Vagina (tissue), 2 donors: ENCODE measurements at regions not wholly inside any gene's neighbourhood (a gene's known extent, or its start where the extent isn't known, plus 50 kb on each side); places are given as distances from the start of the nearest gene placed in this dataset.

Experiments
- DNase-seq, 2 donors: peaks; one replicate each; pipeline ENCODE4 v3.0.0-alpha.2; 2017; ENCODE audit errors: extremely low spot score in 2 of 2
- H3K27ac ChIP-seq: fragments of 200-600 bp; sonication (generic); one replicate; pipeline ENCODE4 v1.5.1; 2019
- H3K27me3 ChIP-seq: fragments of 200-600 bp; sonication (generic); one replicate; pipeline ENCODE4 v1.5.1; 2019
- H3K36me3 ChIP-seq, 2 donors: fragments of 200-600 bp; sonication (generic); one replicate each; pipeline ENCODE4 v1.5.1; 2017 to 2019
- H3K4me1 ChIP-seq: fragments of 200-600 bp; sonication (generic); one replicate; pipeline ENCODE4 v1.5.1; 2019
- H3K4me3 ChIP-seq, 2 donors: fragments of 200-600 bp; sonication (generic); 1 replicate in 1 of 2; 2 replicates in 1 of 2; pipeline ENCODE4 v1.5.1; 2016 to 2019
- H3K9me3 ChIP-seq: fragments of 200-600 bp; sonication (generic); one replicate; pipeline ENCODE4 v1.5.1; 2019
- POLR2A ChIP-seq, 2 donors: fragments of 450-650 bp; IDR thresholded peaks; one replicate each; pipeline ENCODE4 v1.6.1; 2017; ENCODE audit warnings: antibody characterized with exemption in 2 of 2, mild to moderate bottlenecking in 2 of 2, moderate library complexity in 2 of 2
- POLR2AphosphoS5 ChIP-seq, 2 donors: sonication (generic); formaldehyde crosslinking; IDR thresholded peaks; one replicate each; pipeline ENCODE4 v1.9.0; 2017; ENCODE audit warnings: antibody characterized with exemption in 2 of 2, mild to moderate bottlenecking in 2 of 2, low read depth in 1 of 2; ENCODE audit not compliant: insufficient read depth in 1 of 2
- intact Hi-C: fragments of 100-400 bp; cut with DNase I; formaldehyde crosslinking; loops from one replicate; pipeline ENCODE4 v1.15.1; 2023
- TF ChIP-seq, protein P1 (sequence below), 3 experiments: fragments of 450-650 bp in 2 of 3; fragments of 200-600 bp in 1 of 3; sonication (generic) in 1 of 3; IDR thresholded peaks; one replicate each; pipeline ENCODE4 v1.5.1; 2017 to 2019; ENCODE audit warnings: antibody characterized with exemption in 3 of 3, mild to moderate bottlenecking in 2 of 3, moderate library complexity in 2 of 3

DNA sequence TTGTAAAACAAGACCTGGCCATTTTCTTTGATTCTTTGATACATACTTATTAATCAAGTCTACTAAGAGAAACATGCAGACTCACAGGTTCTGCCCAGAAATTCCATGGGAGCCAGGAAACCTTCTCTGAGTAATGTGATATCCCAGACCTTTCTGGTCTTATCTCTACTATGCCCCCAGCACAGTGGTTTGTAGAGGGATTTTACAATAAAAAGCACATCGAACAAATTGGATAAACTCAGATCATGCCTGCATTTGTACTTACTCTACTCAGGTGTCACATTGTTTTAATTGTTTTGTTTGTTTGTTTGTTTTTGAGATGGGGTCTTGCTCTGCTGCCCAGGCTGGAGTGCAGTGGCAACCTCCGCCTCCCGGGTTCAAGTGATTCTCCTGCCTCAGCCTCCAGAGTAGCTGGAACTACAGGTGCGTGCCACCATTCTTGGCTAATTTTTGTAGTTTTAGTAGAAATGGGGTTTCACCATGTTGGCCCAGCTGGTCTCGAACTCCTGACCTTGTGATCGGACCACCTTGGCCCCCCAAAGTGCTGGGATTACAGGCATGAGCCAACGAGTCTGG, 179.5 kb downstream of the ZNF608 start:
- Histone ChIP-seq H3K27ac (no peak overlapping the region), H3K9me3 (no peaks in the 10 kb centered on the region), H3K4me1 (no peaks in the 10 kb centered on the region), H3K27me3 (no peaks in the 10 kb centered on the region), H3K4me3 (no peak overlapping the region), H3K36me3 (no peaks in the 10 kb centered on the region)
- no peak for TF ChIP-seq POLR2AphosphoS5 (IDR thresholded peaks at IDR 0.05; ENCODE audit: insufficient read depth in 1 of 2, low read depth in 1 of 2)
- no peak for TF ChIP-seq POLR2A (IDR thresholded peaks at IDR 0.05)
- TF ChIP-seq, protein P1, sequence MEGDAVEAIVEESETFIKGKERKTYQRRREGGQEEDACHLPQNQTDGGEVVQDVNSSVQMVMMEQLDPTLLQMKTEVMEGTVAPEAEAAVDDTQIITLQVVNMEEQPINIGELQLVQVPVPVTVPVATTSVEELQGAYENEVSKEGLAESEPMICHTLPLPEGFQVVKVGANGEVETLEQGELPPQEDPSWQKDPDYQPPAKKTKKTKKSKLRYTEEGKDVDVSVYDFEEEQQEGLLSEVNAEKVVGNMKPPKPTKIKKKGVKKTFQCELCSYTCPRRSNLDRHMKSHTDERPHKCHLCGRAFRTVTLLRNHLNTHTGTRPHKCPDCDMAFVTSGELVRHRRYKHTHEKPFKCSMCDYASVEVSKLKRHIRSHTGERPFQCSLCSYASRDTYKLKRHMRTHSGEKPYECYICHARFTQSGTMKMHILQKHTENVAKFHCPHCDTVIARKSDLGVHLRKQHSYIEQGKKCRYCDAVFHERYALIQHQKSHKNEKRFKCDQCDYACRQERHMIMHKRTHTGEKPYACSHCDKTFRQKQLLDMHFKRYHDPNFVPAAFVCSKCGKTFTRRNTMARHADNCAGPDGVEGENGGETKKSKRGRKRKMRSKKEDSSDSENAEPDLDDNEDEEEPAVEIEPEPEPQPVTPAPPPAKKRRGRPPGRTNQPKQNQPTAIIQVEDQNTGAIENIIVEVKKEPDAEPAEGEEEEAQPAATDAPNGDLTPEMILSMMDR (IDR thresholded peaks at IDR 0.05) = no peak
- intact Hi-C loops = no loop called here
- DNase-seq = no peak

DNA sequence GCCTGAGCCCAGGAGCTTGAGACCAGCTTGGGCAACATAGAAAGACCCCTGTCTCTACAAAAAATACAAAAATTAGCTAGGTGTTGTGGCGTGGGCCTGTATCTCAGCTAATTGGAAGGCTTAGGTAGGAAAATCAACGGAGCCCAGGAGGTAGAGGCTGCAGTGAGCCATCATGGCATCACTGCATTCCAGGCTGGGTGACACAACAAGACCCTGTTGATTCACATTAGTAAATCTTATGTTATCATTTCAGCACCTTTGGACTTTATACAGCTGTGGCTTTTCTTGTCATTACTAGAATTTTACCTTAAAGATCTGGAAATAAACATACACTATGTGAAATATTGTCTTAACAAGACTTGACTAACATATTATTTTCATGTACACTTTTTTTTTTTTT, 185.0 kb downstream of the ZNF608 start:
- H3K4me1 ChIP-seq = no peaks in the 10 kb centered on the region
- no peak overlapping the region for H3K4me3 ChIP-seq
- H3K36me3 ChIP-seq = no peaks in the 10 kb centered on the region
- H3K27me3 ChIP-seq = no peaks in the 10 kb centered on the region
- intact Hi-C loops = no loop called here
- TF ChIP-seq POLR2A (IDR thresholded peaks at IDR 0.05) = no peak
- TF ChIP-seq, protein P1 (IDR thresholded peaks at IDR 0.05) = no peak
- TF ChIP-seq POLR2AphosphoS5 (IDR thresholded peaks at IDR 0.05; ENCODE audit: insufficient read depth in 1 of 2, low read depth in 1 of 2) = no peak
- no peak for DNase-seq
- no peaks in the 10 kb centered on the region for H3K9me3 ChIP-seq
- no peak overlapping the region for H3K27ac ChIP-seq

DNA sequence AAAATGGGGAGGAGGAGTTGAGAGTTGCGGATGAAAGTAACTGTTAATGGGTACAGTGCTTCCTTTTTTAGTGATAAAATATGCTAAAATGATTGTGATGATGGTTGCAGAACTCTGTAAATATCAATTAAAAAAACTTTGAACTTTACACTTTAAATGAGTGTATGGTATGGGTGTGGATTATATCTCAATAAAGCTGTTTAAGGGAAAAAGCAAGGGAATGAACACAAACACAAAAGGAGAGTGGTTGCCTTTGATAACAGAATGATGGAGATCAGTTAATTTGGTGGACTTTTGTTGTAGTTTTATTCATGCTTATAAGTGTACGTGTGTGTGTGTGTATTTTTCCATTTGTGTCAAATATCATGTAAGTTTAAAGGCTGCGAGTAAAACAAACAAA, 186.1 kb downstream of the ZNF608 start:
- Histone ChIP-seq H3K27me3 (no peaks in the 10 kb centered on the region), H3K4me1 (no peaks in the 10 kb centered on the region), H3K9me3 (no peaks in the 10 kb centered on the region), H3K27ac (no peak overlapping the region), H3K4me3 (no peak overlapping the region), H3K36me3 (no peaks in the 10 kb centered on the region)
- no peak for TF ChIP-seq POLR2A (IDR thresholded peaks at IDR 0.05)
- TF ChIP-seq POLR2AphosphoS5 (IDR thresholded peaks at IDR 0.05; ENCODE audit: insufficient read depth in 1 of 2, low read depth in 1 of 2) = no peak
- intact Hi-C loops = no loop called here
- no peak for DNase-seq

DNA sequence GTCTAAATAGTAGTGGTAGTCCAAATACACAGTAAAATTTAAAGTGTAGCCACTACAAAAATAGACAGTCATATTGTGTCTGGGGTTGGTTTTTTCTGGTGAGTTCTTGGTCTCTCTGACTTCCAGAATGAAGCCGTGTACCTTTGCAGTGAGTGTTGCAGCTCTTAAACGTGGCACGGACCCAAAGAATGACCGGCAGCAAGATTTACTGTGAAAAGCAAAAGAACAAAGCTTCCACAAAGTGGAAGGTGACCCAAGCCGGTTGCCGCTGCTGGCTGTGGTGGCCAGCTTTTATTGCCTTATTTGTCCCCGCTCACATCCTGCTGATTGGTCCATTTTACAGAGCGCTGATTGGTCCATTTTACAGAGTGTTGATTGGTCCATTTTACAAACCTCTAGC, 188.7 kb downstream of the ZNF608 start:
- DNase-seq = no peak
- no peak overlapping the region for H3K4me3 ChIP-seq
- intact Hi-C loops = no loop called here
- no peaks in the 10 kb centered on the region for H3K36me3 ChIP-seq
- H3K27me3 ChIP-seq = no peaks in the 10 kb centered on the region
- no peak for TF ChIP-seq POLR2A (IDR thresholded peaks at IDR 0.05)
- no peaks in the 10 kb centered on the region for H3K4me1 ChIP-seq
- no peak overlapping the region for H3K27ac ChIP-seq
- H3K9me3 ChIP-seq = no peaks in the 10 kb centered on the region

DNA sequence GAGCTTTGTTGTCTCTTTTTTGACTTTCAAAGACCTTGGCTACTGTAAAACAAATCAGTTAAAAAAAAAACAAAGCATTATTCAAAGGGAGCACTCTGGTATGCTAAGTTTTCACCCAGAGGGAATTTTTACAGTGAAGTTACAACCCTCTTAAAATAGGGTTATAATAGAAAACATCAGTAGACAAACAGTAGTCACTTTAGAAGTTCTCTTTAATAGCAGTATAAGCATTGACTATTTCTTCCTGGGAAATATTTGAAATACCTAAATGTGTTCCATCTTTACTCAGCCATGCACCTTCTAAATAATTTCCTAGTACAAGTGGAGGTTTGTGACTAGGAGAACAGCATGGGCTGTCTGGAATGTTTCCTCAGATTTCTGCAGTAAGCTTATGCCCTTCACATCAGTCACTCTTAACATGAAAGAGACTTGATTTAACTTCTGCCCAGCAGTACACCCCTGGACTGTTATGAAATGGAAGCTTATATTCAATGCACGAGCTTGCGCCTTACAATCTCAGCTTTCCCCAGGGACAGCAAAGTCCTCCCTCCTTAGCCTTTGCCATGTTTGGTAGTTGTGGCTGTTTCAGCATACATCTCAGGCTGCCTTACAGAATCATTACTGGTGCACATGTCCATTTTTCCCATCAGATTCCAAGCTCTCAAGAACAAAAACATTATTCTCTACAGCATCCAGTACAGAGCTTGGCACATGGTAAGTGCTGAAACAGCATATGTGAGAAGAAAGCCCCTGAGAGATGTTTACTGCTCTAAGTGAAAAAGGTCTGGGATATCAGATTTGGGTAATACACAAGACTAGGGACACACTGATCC, 191.5 kb downstream of the ZNF608 start:
- H3K4me3 ChIP-seq = no peak overlapping the region
- no peaks in the 10 kb centered on the region for H3K9me3 ChIP-seq
- intact Hi-C loops = no loop called here
- no peaks in the 10 kb centered on the region for H3K4me1 ChIP-seq
- DNase-seq = no peak
- no peak overlapping the region for H3K27ac ChIP-seq
- TF ChIP-seq, protein P1 (IDR thresholded peaks at IDR 0.05) = no peak
- no peak for TF ChIP-seq POLR2AphosphoS5 (IDR thresholded peaks at IDR 0.05; ENCODE audit: insufficient read depth in 1 of 2, low read depth in 1 of 2)
- H3K27me3 ChIP-seq = no peaks in the 10 kb centered on the region
- no peaks in the 10 kb centered on the region for H3K36me3 ChIP-seq

DNA sequence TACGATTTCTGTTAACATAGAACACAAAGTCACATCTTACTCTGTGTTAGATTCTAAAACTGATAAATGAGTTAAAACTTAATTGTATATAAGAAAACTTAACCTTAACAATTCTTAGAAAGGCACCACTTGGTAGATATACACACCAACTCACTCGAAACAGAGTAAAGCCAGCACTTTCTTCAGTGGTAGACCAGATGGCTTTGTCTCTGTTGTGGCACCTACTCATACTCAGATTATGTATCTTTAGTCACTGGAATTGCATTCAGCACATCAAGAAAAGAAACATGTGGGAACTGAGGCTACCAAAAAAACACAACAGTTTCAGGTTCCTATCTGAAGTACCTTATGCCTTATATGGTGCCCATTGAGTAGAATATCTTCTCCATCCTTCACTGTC, 192.5 kb downstream of the ZNF608 start:
- Histone ChIP-seq H3K27me3 (no peaks in the 10 kb centered on the region), H3K36me3 (no peaks in the 10 kb centered on the region), H3K9me3 (no peaks in the 10 kb centered on the region), H3K4me1 (no peaks in the 10 kb centered on the region), H3K4me3 (no peak overlapping the region), H3K27ac (no peak overlapping the region)
- intact Hi-C loops = no loop called here
- no peak for DNase-seq
- no peak for TF ChIP-seq POLR2AphosphoS5 (IDR thresholded peaks at IDR 0.05; ENCODE audit: insufficient read depth in 1 of 2, low read depth in 1 of 2)
- TF ChIP-seq POLR2A (IDR thresholded peaks at IDR 0.05) = no peak
- TF ChIP-seq, protein P1 (IDR thresholded peaks at IDR 0.05) = no peak
